ENCODE measurements at regions not wholly inside any gene's neighbourhood (a gene's known extent, or its start where the extent isn't known, plus 50 kb on each side); places are given as distances from the start of the nearest gene placed in this dataset.

- no peak for TF ChIP-seq CTCF (IDR thresholded peaks at IDR 0.05; ENCODE audit: control extremely low read depth, extremely low read depth, low read depth, missing control alignments)
- ChIA-PET POLR2A (no interaction called here), CTCF (interaction anchor here (1.5 to 1.7 kb wide), 3 partner anchors 8 to 51 kb away, joined by 3 to 5 read pairs (median 3); no protein-coding TSS in a partner anchor)
- no peak for DNase-seq (ENCODE audit: extremely low spot score)
These were observed 572.6 kb downstream of the INSC start for GRCh38 chr11:15687342-15687741.

GRCh38 chr11:15688351-15688792 lies 573.6 kb downstream of the INSC start:
- POLR2A ChIA-PET = no interaction called here

GRCh38 chr11:15690320-15690719 lies 575.6 kb downstream of the INSC start:
- ChIA-PET POLR2A (no interaction called here), CTCF (interaction anchor here (1.0 kb wide), 2 partner anchors 13 to 15 kb away, joined by 3 read pairs; no protein-coding TSS in a partner anchor)
- no peak for TF ChIP-seq CTCF (IDR thresholded peaks at IDR 0.05; ENCODE audit: control extremely low read depth, extremely low read depth, low read depth, missing control alignments)
- no peak for DNase-seq (ENCODE audit: extremely low spot score)

More at GRCh38 chr11:15688351-15688792, 573.6 kb downstream of the INSC start:
- no peak for TF ChIP-seq CTCF (IDR thresholded peaks at IDR 0.05; ENCODE audit: control extremely low read depth, extremely low read depth, low read depth, missing control alignments)
- CTCF ChIA-PET = interaction anchor here (1.6 kb wide), 1 partner anchor 9 kb away, joined by 3 read pairs; no protein-coding TSS in a partner anchor
- no peak for DNase-seq (ENCODE audit: extremely low spot score)

- TF ChIP-seq CTCF (IDR thresholded peaks at IDR 0.05; ENCODE audit: control extremely low read depth, extremely low read depth, low read depth, missing control alignments) = no peak
- ChIA-PET CTCF (interaction anchor here (0.9 to 2.2 kb wide), 2 partner anchors 20 to 43 kb away, joined by 3 to 7 read pairs; no protein-coding TSS in a partner anchor), POLR2A (no interaction called here)
- DNase-seq (ENCODE audit: extremely low spot score) = no peak
These were observed 578.0 kb downstream of the INSC start for GRCh38 chr11:15692739-15693138.

- no peak for DNase-seq (ENCODE audit: extremely low spot score)
- no peak for TF ChIP-seq CTCF (IDR thresholded peaks at IDR 0.05; ENCODE audit: control extremely low read depth, extremely low read depth, low read depth, missing control alignments)
- POLR2A ChIA-PET = no interaction called here
- CTCF ChIA-PET = interaction anchor here (0.8 to 1.6 kb wide), 3 partner anchors 10 to 134 kb away, joined by 3 read pairs; no protein-coding TSS in a partner anchor
These were observed 580.5 kb downstream of the INSC start for GRCh38 chr11:15695096-15695721.

GRCh38 chr11:15696069-15696468 lies 581.3 kb downstream of the INSC start:
- POLR2A ChIA-PET = no interaction called here

More at GRCh38 chr11:15696069-15696468, 581.3 kb downstream of the INSC start:
- no peak for TF ChIP-seq CTCF (IDR thresholded peaks at IDR 0.05; ENCODE audit: control extremely low read depth, extremely low read depth, low read depth, missing control alignments)
- DNase-seq (ENCODE audit: extremely low spot score) = no peak
- CTCF ChIA-PET = interaction anchor here (0.8 kb wide), 1 partner anchor 21 kb away, joined by 3 read pairs; no protein-coding TSS in a partner anchor
